Stomach (tissue), 4 donors: ENCODE measurements at regions not wholly inside any gene's neighbourhood (a gene's known extent, or its start where the extent isn't known, plus 50 kb on each side); places are given as distances from the start of the nearest gene placed in this dataset.

Source experiments
- CTCF ChIP-seq, 7 experiments: fragments of 450-650 bp in 4 of 7; fragments of 200-600 bp in 3 of 7; sonication (generic) in 3 of 7; IDR thresholded peaks; one replicate each; pipeline ENCODE4 v1.5.1; 2016 to 2019; ENCODE audit warnings: antibody characterized with exemption in 7 of 7, control low read depth in 2 of 7, mild to moderate bottlenecking in 1 of 7
- EP300 ChIP-seq: sonication (generic); formaldehyde crosslinking; IDR thresholded peaks from one replicate; pipeline ENCODE4 v1.6.1; 2017; ENCODE audit warnings: antibody characterized with exemption
- POLR2A ChIP-seq, 4 donors: fragments of 450-650 bp; IDR thresholded peaks; one replicate each; pipeline ENCODE4 v1.6.1; 2016; ENCODE audit warnings: antibody characterized with exemption in 4 of 4, control low read depth in 2 of 4, mild to moderate bottlenecking in 1 of 4, moderate library complexity in 1 of 4

GRCh38 chr13:81106348-81106747 lies 765.4 kb upstream of the SPRY2 start:
- no peak for TF ChIP-seq EP300
- no peak for TF ChIP-seq POLR2A (IDR thresholded peaks at IDR 0.05)
- no peak for TF ChIP-seq CTCF (IDR thresholded peaks at IDR 0.05)
